Prostate gland (tissue), 2 donors: ENCODE measurements at regions not wholly inside any gene's neighbourhood (a gene's known extent, or its start where the extent isn't known, plus 50 kb on each side); places are given as distances from the start of the nearest gene placed in this dataset.

Source experiments
- DNase-seq: peaks from one replicate; pipeline ENCODE4 v3.0.0-alpha.2; 2019; ENCODE audit warnings: low spot score
- H3K27ac ChIP-seq, 2 donors: fragments of 200-600 bp; sonication (generic); 2 replicates each; pipeline ENCODE4 v1.5.1; 2017 to 2019
- H3K27me3 ChIP-seq: fragments of 200-600 bp; sonication (generic); replicated peaks from 2 replicates; pipeline ENCODE4 v1.5.1; 2019; ENCODE audit not compliant: insufficient read depth
- H3K36me3 ChIP-seq, 2 donors: fragments of 200-600 bp; sonication (generic); 1 replicate in 1 of 2; 2 replicates in 1 of 2; pipeline versions ENCODE4 v1.5.1 to v1.8.1; 2017 to 2019
- H3K4me1 ChIP-seq: fragments of 200-600 bp; sonication (generic); replicated peaks from 2 replicates; pipeline ENCODE4 v1.5.1; 2019
- H3K4me3 ChIP-seq, 2 donors: fragments of 200-600 bp; sonication (generic); 2 replicates each; pipeline ENCODE4 v1.5.1; 2017 to 2019
- H3K9me3 ChIP-seq: fragments of 200-600 bp; sonication (generic); 2 replicates; pipeline ENCODE4 v1.5.1; 2017
- POLR2A ChIP-seq: fragments of 450-650 bp; IDR thresholded peaks from one replicate; pipeline ENCODE4 v1.6.1; 2016; ENCODE audit warnings: antibody characterized with exemption, mild to moderate bottlenecking
- POLR2AphosphoS5 ChIP-seq: sonication (generic); formaldehyde crosslinking; IDR thresholded peaks from one replicate; pipeline ENCODE4 v1.6.1; 2017; ENCODE audit warnings: antibody characterized with exemption
- WGBS: methylation state at CpG from one replicate; pipeline ENCODE4 v1.1.5; 2018; 5-methylcytosine and 5-hydroxymethylcytosine counted together
- intact Hi-C: fragments of 100-400 bp; cut with DNase I; formaldehyde crosslinking; loops from one replicate; pipeline ENCODE4 v1.14.2; 2022
- TF ChIP-seq, protein P1 (sequence below), 4 experiments: fragments of 200-600 bp in 2 of 4; fragments of 450-650 bp in 2 of 4; sonication (generic) in 2 of 4; IDR thresholded peaks; 1 replicate in 3 of 4; 2 replicates in 1 of 4; pipeline ENCODE4 v1.5.1; 2016 to 2019; ENCODE audit warnings: antibody characterized with exemption in 4 of 4, mild to moderate bottlenecking in 2 of 4, moderate library complexity in 2 of 4

DNA sequence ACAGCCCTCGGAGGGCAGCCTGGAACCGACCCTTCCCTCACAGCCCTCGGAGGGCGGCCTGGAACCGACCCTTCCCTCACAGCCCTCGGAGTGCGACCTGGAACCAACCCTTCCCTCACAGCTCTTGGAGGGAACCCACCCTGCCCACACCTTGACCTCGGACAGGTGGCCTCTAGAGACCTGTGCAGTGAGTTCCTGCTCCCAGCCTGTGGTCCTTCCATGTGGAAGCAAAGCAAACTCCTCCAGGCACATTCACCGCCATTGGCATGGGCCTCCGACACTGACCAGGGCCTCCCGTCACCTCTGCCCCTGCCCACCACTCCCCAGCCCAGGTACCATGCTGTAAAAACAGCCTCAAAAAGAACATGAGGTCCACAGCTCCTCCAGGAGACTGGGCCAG lies 272.1 kb downstream of the BRD1 start:
- no peak overlapping the region for H3K4me3 ChIP-seq
- WGBS: 91% methylated on average over 11 of the region's 11 CpGs
- intact Hi-C loops: no loop called here
- H3K9me3 ChIP-seq: no peaks in the 10 kb centered on the region
- TF ChIP-seq POLR2A (no peak), POLR2AphosphoS5 (no peak)
- TF ChIP-seq, protein P1, sequence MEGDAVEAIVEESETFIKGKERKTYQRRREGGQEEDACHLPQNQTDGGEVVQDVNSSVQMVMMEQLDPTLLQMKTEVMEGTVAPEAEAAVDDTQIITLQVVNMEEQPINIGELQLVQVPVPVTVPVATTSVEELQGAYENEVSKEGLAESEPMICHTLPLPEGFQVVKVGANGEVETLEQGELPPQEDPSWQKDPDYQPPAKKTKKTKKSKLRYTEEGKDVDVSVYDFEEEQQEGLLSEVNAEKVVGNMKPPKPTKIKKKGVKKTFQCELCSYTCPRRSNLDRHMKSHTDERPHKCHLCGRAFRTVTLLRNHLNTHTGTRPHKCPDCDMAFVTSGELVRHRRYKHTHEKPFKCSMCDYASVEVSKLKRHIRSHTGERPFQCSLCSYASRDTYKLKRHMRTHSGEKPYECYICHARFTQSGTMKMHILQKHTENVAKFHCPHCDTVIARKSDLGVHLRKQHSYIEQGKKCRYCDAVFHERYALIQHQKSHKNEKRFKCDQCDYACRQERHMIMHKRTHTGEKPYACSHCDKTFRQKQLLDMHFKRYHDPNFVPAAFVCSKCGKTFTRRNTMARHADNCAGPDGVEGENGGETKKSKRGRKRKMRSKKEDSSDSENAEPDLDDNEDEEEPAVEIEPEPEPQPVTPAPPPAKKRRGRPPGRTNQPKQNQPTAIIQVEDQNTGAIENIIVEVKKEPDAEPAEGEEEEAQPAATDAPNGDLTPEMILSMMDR (IDR thresholded peaks at IDR 0.05): no peak
- H3K4me1 ChIP-seq: no peaks in the 10 kb centered on the region
- no peak overlapping the region for H3K27ac ChIP-seq
- H3K27me3 ChIP-seq: peaks cover 3% of the 10 kb centered on the region
- DNase-seq: no peak
- no peaks in the 10 kb centered on the region for H3K36me3 ChIP-seq

DNA sequence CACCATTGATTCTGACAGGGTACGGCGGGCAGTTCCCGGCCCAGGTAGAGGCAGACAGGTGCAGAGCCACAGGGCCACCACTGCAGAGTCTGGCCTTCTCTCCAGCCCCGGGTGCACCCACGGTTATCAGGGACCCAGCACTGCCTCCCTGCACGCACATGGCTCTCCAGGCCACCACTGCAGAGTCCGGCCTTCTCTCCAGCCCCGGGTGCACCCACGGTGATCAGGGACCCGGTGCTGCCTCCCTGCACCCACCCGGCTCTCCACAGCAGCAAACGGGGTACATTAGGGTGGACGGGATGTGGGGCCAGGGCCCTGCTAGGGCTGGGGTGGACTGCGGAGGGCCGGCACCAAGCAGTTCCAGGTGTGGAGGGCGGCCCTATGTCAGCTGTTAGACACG lies 272.9 kb downstream of the BRD1 start:
- H3K27me3 ChIP-seq: peaks cover 3% of the 10 kb centered on the region
- intact Hi-C loops: no loop called here
- H3K9me3 ChIP-seq: no peaks in the 10 kb centered on the region
- TF ChIP-seq, protein P1 (IDR thresholded peaks at IDR 0.05): no peak
- TF ChIP-seq POLR2A: no peak
- TF ChIP-seq POLR2AphosphoS5: no peak
- no peak overlapping the region for H3K27ac ChIP-seq
- DNase-seq: no peak
- no peak overlapping the region for H3K4me3 ChIP-seq
- no peaks in the 10 kb centered on the region for H3K4me1 ChIP-seq
- WGBS: 93% methylated on average over 17 of the region's 17 CpGs
- H3K36me3 ChIP-seq: no peaks in the 10 kb centered on the region

DNA sequence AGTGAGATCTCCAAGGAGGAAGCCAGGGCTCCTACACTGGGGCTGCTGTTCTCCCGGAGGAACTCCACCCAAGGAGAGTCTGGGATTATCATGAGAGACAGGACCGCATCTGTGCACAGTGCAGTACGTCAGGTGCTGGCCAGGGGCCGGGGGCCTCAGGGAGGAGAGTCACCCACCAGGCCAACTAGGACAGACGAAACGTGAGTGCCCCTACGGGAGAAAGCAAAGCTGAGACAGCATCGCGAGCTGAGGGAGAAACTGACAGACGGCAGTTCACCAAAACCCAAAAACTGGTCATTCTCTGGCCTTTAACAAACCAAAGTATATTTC lies 273.4 kb downstream of the BRD1 start:
- no peak overlapping the region for H3K4me3 ChIP-seq
- 71% methylated on average over 10 of the region's 10 CpGs for WGBS
- H3K27me3 ChIP-seq: peaks cover 3% of the 10 kb centered on the region
- DNase-seq: no peak
- no peaks in the 10 kb centered on the region for H3K36me3 ChIP-seq
- no peak overlapping the region for H3K27ac ChIP-seq
- no peaks in the 10 kb centered on the region for H3K9me3 ChIP-seq
- TF ChIP-seq POLR2AphosphoS5 (no peak), POLR2A (no peak)
- TF ChIP-seq, protein P1 (IDR thresholded peaks at IDR 0.05): no peak
- intact Hi-C loops: no loop called here
- H3K4me1 ChIP-seq: no peaks in the 10 kb centered on the region

DNA sequence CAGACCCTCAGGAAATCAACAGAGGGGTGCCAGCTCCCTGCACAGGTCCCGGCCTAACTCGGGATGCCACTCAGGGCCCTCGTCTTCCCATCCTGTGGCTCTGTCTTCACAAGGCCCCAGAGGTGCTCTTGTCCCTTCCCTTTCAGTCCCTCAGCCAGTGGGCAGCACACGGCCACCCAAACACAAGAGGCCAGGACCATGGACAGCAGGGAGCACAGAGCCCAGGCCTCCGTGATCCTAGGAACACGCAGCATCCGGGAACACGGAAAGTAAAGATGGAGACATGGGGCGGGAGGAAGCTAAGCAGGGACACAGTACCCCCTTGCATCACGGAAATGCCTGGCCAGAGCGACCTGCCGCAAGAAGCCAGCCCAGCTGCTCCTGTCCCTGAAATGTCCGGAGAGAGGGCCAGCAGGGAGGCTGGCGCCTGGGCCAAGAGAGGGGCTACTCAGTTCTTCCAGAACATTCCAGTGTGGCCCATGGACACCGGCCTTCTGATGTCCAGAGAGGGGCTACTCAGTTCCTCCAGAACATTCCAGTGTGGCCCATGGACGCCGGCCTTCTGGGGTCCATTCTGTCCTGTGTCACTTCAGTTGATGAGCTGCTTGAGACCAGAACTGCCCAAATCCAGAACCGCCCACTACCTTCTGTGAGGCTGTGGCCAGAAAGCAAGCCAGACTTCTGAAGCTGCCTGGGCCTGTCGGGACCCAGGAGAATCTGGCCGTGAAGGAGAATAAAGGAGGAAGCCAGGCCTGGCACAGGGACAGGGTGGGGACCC lies 274.0 kb downstream of the BRD1 start:
- Histone ChIP-seq H3K36me3 (no peaks in the 10 kb centered on the region), H3K4me1 (no peaks in the 10 kb centered on the region), H3K9me3 (no peaks in the 10 kb centered on the region), H3K4me3 (no peak overlapping the region), H3K27me3 (peaks cover 5% of the 10 kb centered on the region), H3K27ac (no peak overlapping the region)
- 60% methylated on average over 20 of the region's 20 CpGs for WGBS
- TF ChIP-seq, protein P1 (IDR thresholded peaks at IDR 0.05): no peak
- no peak for TF ChIP-seq POLR2A
- no peak for TF ChIP-seq POLR2AphosphoS5
- intact Hi-C loops: no loop called here
- no peak for DNase-seq

GRCh38 chr22:49553076-49553475 lies 274.6 kb downstream of the BRD1 start:
- H3K27ac ChIP-seq: no peak overlapping the region
- no peaks in the 10 kb centered on the region for H3K36me3 ChIP-seq
- no peak for DNase-seq
- H3K27me3 ChIP-seq: peaks cover 11% of the 10 kb centered on the region
- H3K4me1 ChIP-seq: no peaks in the 10 kb centered on the region
- TF ChIP-seq, protein P1 (IDR thresholded peaks at IDR 0.05): no peak
- no peak for TF ChIP-seq POLR2A
- TF ChIP-seq POLR2AphosphoS5: no peak
- intact Hi-C loops: no loop called here
- WGBS: 67% methylated on average over 8 of the region's 11 CpGs
- no peaks in the 10 kb centered on the region for H3K9me3 ChIP-seq
- no peak overlapping the region for H3K4me3 ChIP-seq
